ENCODE measurements at regions not wholly inside any gene's neighbourhood (a gene's known extent, or its start where the extent isn't known, plus 50 kb on each side); places are given as distances from the start of the nearest gene placed in this dataset.

GRCh38 chr2:149799013-149799705 lies 211.6 kb upstream of the MMADHC start:
- Mint-ChIP-seq H3K4me1 (no peaks in the 10 kb centered on the region), H3K27me3 (no peaks in the 10 kb centered on the region), H3K9me3 (no peaks in the 10 kb centered on the region), H3K36me3 (no peaks in the 10 kb centered on the region), H3K27ac (no peak overlapping the region), H3K4me3 (no peak overlapping the region)
- CTCF ChIA-PET = no interaction called here
- DNase-seq = no peak

GRCh38 chr2:149797030-149797429 lies 209.5 kb upstream of the MMADHC start:
- Mint-ChIP-seq H3K36me3 (no peaks in the 10 kb centered on the region), H3K27ac (no peak overlapping the region), H3K9me3 (no peaks in the 10 kb centered on the region), H3K4me3 (no peak overlapping the region), H3K27me3 (no peaks in the 10 kb centered on the region), H3K4me1 (no peaks in the 10 kb centered on the region)
- CTCF ChIA-PET = no interaction called here
- no peak for DNase-seq

- Mint-ChIP-seq H3K27ac (no peak overlapping the region), H3K4me1 (no peaks in the 10 kb centered on the region), H3K4me3 (no peak overlapping the region), H3K9me3 (no peaks in the 10 kb centered on the region), H3K27me3 (no peaks in the 10 kb centered on the region), H3K36me3 (no peaks in the 10 kb centered on the region)
- no peak for DNase-seq
- CTCF ChIA-PET = no interaction called here
Observed at GRCh38 chr2:149789549-149789948, 202.0 kb upstream of the MMADHC start.

- H3K27ac Mint-ChIP-seq = no peak overlapping the region
Observed at GRCh38 chr2:149787206-149787605, 199.6 kb upstream of the MMADHC start.

GRCh38 chr2:149783284-149783683 lies 195.7 kb upstream of the MMADHC start:
- H3K36me3 Mint-ChIP-seq = no peaks in the 10 kb centered on the region
- H3K9me3 Mint-ChIP-seq = no peaks in the 10 kb centered on the region
- DNase-seq = no peak
- H3K27me3 Mint-ChIP-seq = no peaks in the 10 kb centered on the region
- no peaks in the 10 kb centered on the region for H3K4me1 Mint-ChIP-seq
- no peak overlapping the region for H3K4me3 Mint-ChIP-seq
- no peak overlapping the region for H3K27ac Mint-ChIP-seq
- CTCF ChIA-PET = no interaction called here

More at GRCh38 chr2:149787206-149787605, 199.6 kb upstream of the MMADHC start:
- Mint-ChIP-seq H3K4me3 (no peak overlapping the region), H3K36me3 (no peaks in the 10 kb centered on the region), H3K9me3 (no peaks in the 10 kb centered on the region), H3K4me1 (no peaks in the 10 kb centered on the region), H3K27me3 (no peaks in the 10 kb centered on the region)
- CTCF ChIA-PET = no interaction called here
- DNase-seq = no peak

- CTCF ChIA-PET = no interaction called here
- no peaks in the 10 kb centered on the region for H3K4me1 Mint-ChIP-seq
- H3K27me3 Mint-ChIP-seq = no peaks in the 10 kb centered on the region
- H3K27ac Mint-ChIP-seq = no peak overlapping the region
- no peak overlapping the region for H3K4me3 Mint-ChIP-seq
- no peak for DNase-seq
- H3K9me3 Mint-ChIP-seq = no peaks in the 10 kb centered on the region
- H3K36me3 Mint-ChIP-seq = no peaks in the 10 kb centered on the region
Observed at GRCh38 chr2:149782572-149782971, 195.0 kb upstream of the MMADHC start.

GRCh38 chr2:149781263-149781808 lies 193.8 kb upstream of the MMADHC start:
- H3K36me3 Mint-ChIP-seq = no peaks in the 10 kb centered on the region
- H3K4me1 Mint-ChIP-seq = no peaks in the 10 kb centered on the region
- H3K9me3 Mint-ChIP-seq = no peaks in the 10 kb centered on the region
- no peak for DNase-seq
- H3K27me3 Mint-ChIP-seq = no peaks in the 10 kb centered on the region
- CTCF ChIA-PET = no interaction called here
- no peak overlapping the region for H3K4me3 Mint-ChIP-seq
- no peak overlapping the region for H3K27ac Mint-ChIP-seq

- no peak for DNase-seq
- Mint-ChIP-seq H3K27me3 (no peaks in the 10 kb centered on the region), H3K4me1 (no peaks in the 10 kb centered on the region), H3K36me3 (no peaks in the 10 kb centered on the region), H3K9me3 (no peaks in the 10 kb centered on the region), H3K4me3 (no peak overlapping the region), H3K27ac (no peak overlapping the region)
- CTCF ChIA-PET = no interaction called here
Observed at GRCh38 chr2:149773006-149773405, 185.4 kb upstream of the MMADHC start.

- H3K4me3 Mint-ChIP-seq = no peak overlapping the region
- no peaks in the 10 kb centered on the region for H3K27me3 Mint-ChIP-seq
- CTCF ChIA-PET = no interaction called here
- no peaks in the 10 kb centered on the region for H3K9me3 Mint-ChIP-seq
- H3K4me1 Mint-ChIP-seq = no peaks in the 10 kb centered on the region
- DNase-seq = no peak
- no peak overlapping the region for H3K27ac Mint-ChIP-seq
- no peaks in the 10 kb centered on the region for H3K36me3 Mint-ChIP-seq
Observed at GRCh38 chr2:149768320-149768799, 180.8 kb upstream of the MMADHC start.

GRCh38 chr2:149767516-149767974 lies 180.0 kb upstream of the MMADHC start:
- Mint-ChIP-seq H3K9me3 (no peaks in the 10 kb centered on the region), H3K27me3 (no peaks in the 10 kb centered on the region), H3K27ac (no peak overlapping the region), H3K36me3 (no peaks in the 10 kb centered on the region), H3K4me1 (no peaks in the 10 kb centered on the region), H3K4me3 (no peak overlapping the region)
- no peak for DNase-seq
- CTCF ChIA-PET = no interaction called here

GRCh38 chr2:149766339-149766738 lies 178.8 kb upstream of the MMADHC start:
- no peaks in the 10 kb centered on the region for H3K9me3 Mint-ChIP-seq
- CTCF ChIA-PET = no interaction called here
- no peak overlapping the region for H3K4me3 Mint-ChIP-seq
- H3K4me1 Mint-ChIP-seq = no peaks in the 10 kb centered on the region
- H3K36me3 Mint-ChIP-seq = no peaks in the 10 kb centered on the region
- H3K27me3 Mint-ChIP-seq = no peaks in the 10 kb centered on the region
- DNase-seq = no peak
- H3K27ac Mint-ChIP-seq = no peak overlapping the region

GRCh38 chr2:149765636-149766035 lies 178.1 kb upstream of the MMADHC start:
- Mint-ChIP-seq H3K4me1 (no peaks in the 10 kb centered on the region), H3K27ac (no peak overlapping the region), H3K36me3 (no peaks in the 10 kb centered on the region), H3K4me3 (no peak overlapping the region), H3K27me3 (no peaks in the 10 kb centered on the region), H3K9me3 (no peaks in the 10 kb centered on the region)
- no peak for DNase-seq
- CTCF ChIA-PET = no interaction called here

GRCh38 chr2:149765003-149765402 lies 177.4 kb upstream of the MMADHC start:
- Mint-ChIP-seq H3K4me1 (no peaks in the 10 kb centered on the region), H3K27me3 (no peaks in the 10 kb centered on the region), H3K36me3 (no peaks in the 10 kb centered on the region), H3K4me3 (no peak overlapping the region), H3K9me3 (no peaks in the 10 kb centered on the region), H3K27ac (no peak overlapping the region)
- CTCF ChIA-PET = no interaction called here
- DNase-seq = no peak

- Mint-ChIP-seq H3K9me3 (peaks cover 2% of the 10 kb centered on the region), H3K27ac (no peak overlapping the region), H3K4me3 (no peak overlapping the region), H3K4me1 (no peaks in the 10 kb centered on the region), H3K27me3 (no peaks in the 10 kb centered on the region), H3K36me3 (no peaks in the 10 kb centered on the region)
- CTCF ChIA-PET = no interaction called here
- no peak for DNase-seq
Observed at GRCh38 chr2:149763358-149763757, 175.8 kb upstream of the MMADHC start.

GRCh38 chr2:149761611-149762010 lies 174.0 kb upstream of the MMADHC start:
- Mint-ChIP-seq H3K4me3 (no peak overlapping the region), H3K9me3 (peaks cover 2% of the 10 kb centered on the region), H3K27ac (no peak overlapping the region), H3K36me3 (no peaks in the 10 kb centered on the region), H3K27me3 (no peaks in the 10 kb centered on the region), H3K4me1 (no peaks in the 10 kb centered on the region)
- CTCF ChIA-PET = no interaction called here
- DNase-seq = no peak

Measured in activated naive CD4-positive, alpha-beta T cell treated with anti-CD3 and anti-CD28 coated beads, Interleukin-2, amount 10 ng/mL, durations not matched to agents 7 days and 5 days (primary cell).